Neural cell (in vitro differentiated cells): ENCODE measurements at regions not wholly inside any gene's neighbourhood (a gene's known extent, or its start where the extent isn't known, plus 50 kb on each side); places are given as distances from the start of the nearest gene placed in this dataset.

Source experiments
- CTCF ChIP-seq: fragments of 450-650 bp; IDR thresholded peaks from 2 replicates; pipeline ENCODE4 v1.5.1; 2014; ENCODE audit warnings: antibody characterized with exemption, mild to moderate bottlenecking, moderate library complexity; ENCODE audit not compliant: poor library complexity, severe bottlenecking
- EP300 ChIP-seq: fragments of 450-650 bp; conservative IDR thresholded peaks from 2 replicates; pipeline ENCODE4 v1.6.1; 2014; ENCODE audit warnings: antibody characterized with exemption, mild to moderate bottlenecking, moderate library complexity; ENCODE audit not compliant: poor library complexity, severe bottlenecking
- EZH2 ChIP-seq: fragments of 200-600, 300-800 bp; shearing (Covaris generic), sonication (generic); IDR thresholded peaks from 2 replicates; pipeline ENCODE4 v1.6.1; 2014; ENCODE audit warnings: antibody characterized with exemption, low read length, borderline replicate concordance, mild to moderate bottlenecking; ENCODE audit not compliant: insufficient read depth, poor library complexity, severe bottlenecking
- POLR2AphosphoS5 ChIP-seq: IDR thresholded peaks from 2 replicates; pipeline ENCODE4 v1.6.1; 2012

- TF ChIP-seq EZH2 (no peak), POLR2AphosphoS5 (no peak), CTCF (no peak), EP300 (no peak)
These were observed 446.8 kb downstream of the CHL1 start for GRCh38 chr3:643376-643775.
